Endothelial cell of umbilical vein (primary cell): ENCODE measurements at regions not wholly inside any gene's neighbourhood (a gene's known extent, or its start where the extent isn't known, plus 50 kb on each side); places are given as distances from the start of the nearest gene placed in this dataset.

Source experiments
- BruUV-seq: library from RNA; stranded (reverse); fragments of 400-500 nt; replicated peaks from 2 replicates; lab custom pipeline; 2021; lab: Mats Ljungman, UMichigan
- CTCF ChIA-PET: fragments of 300-600, 350-600 bp; sonication (Branson Sonifier 250); formaldehyde crosslinking; loops from one replicate; lab custom pipeline; 2021; ENCODE audit warnings: antibody characterized with exemption, inconsistent platforms; lab: Charles Lee
- POLR2A ChIA-PET: fragments of 300-600, 350-600 bp; sonication (Branson Sonifier 250); formaldehyde crosslinking; loops from one replicate; lab custom pipeline; 2021; ENCODE audit warnings: antibody characterized with exemption, inconsistent platforms; lab: Charles Lee
- DNase-seq: peaks from one replicate; pipeline ENCODE4 v3.0.0-alpha.2; 2011; ENCODE audit warnings: low read depth, low spot score
- FAIRE-seq: peaks from 2 replicates; lab custom pipeline; 2011; peaks lifted over from hg19 to GRCh38; lab: Jason Lieb, UNC
- H2AFZ ChIP-seq: 2 replicates; pipeline ENCODE4 v1.6.0; 2012; ENCODE audit warnings: low read depth, low read length, control low read depth, inconsistent platforms
- H3K27ac ChIP-seq: 2 replicates; pipeline ENCODE4 v1.5.1; 2011; ENCODE audit warnings: low read depth, mild to moderate bottlenecking, control low read depth, low read length, moderate library complexity; ENCODE audit not compliant: insufficient read depth
- H3K27me3 ChIP-seq, 2 experiments: 2 replicates each; pipeline versions ENCODE4 v1.6.0 to v1.6.1; 2011; ENCODE audit warnings: low read length in 2 of 2, mixed read lengths in 1 of 2; ENCODE audit not compliant: control insufficient read depth in 2 of 2, insufficient read depth in 2 of 2
- H3K36me3 ChIP-seq, 2 experiments: 2 replicates in 1 of 2; 3 replicates in 1 of 2; pipeline ENCODE4 v1.5.1; 2011; ENCODE audit warnings: low read length in 2 of 2, mild to moderate bottlenecking in 1 of 2, moderate library complexity in 1 of 2; ENCODE audit not compliant: control insufficient read depth in 2 of 2, insufficient read depth in 2 of 2; ENCODE audit errors: extremely low read depth in 1 of 2
- H3K4me1 ChIP-seq: 3 replicates; pipeline ENCODE4 v1.5.1; 2011; ENCODE audit warnings: mild to moderate bottlenecking, low read length; ENCODE audit not compliant: control insufficient read depth, insufficient read depth; ENCODE audit errors: extremely low read depth
- H3K4me2 ChIP-seq: 2 replicates; pipeline ENCODE4 v1.6.1; 2011; ENCODE audit warnings: low read length, control low read depth, mixed read lengths; ENCODE audit not compliant: insufficient read depth
- H3K4me3 ChIP-seq, 3 experiments: fragments of 200-600 bp in 1 of 3; sonication (generic), shearing (Covaris generic) in 1 of 3; replicated peaks in 1 of 3; 2 replicates each; pipeline ENCODE4 v1.5.1; 2011 to 2016; ENCODE audit warnings: control low read depth in 3 of 3, low read length in 3 of 3, mild to moderate bottlenecking in 2 of 3, inconsistent platforms in 1 of 3, low read depth in 1 of 3, moderate library complexity in 1 of 3; ENCODE audit not compliant: insufficient read depth in 1 of 3
- H3K79me2 ChIP-seq: 2 replicates; pipeline ENCODE4 v1.6.0; 2012; ENCODE audit warnings: low read length, inconsistent platforms; ENCODE audit not compliant: control insufficient read depth, insufficient read depth
- H3K9ac ChIP-seq: replicated peaks from 2 replicates; pipeline ENCODE3; 2011; ENCODE audit warnings: low read length, control low read depth; ENCODE audit not compliant: insufficient read depth; ENCODE audit errors: extremely low read depth
- H3K9me1 ChIP-seq: replicated peaks from 3 replicates; pipeline ENCODE4 v1.6.0; 2011; ENCODE audit warnings: mild to moderate bottlenecking, low read length; ENCODE audit not compliant: control insufficient read depth, insufficient read depth; ENCODE audit errors: extremely low read depth
- H3K9me3 ChIP-seq: replicated peaks from 2 replicates; pipeline ENCODE4 v1.5.1; 2012; ENCODE audit warnings: low read length, inconsistent platforms; ENCODE audit not compliant: control insufficient read depth, insufficient read depth
- H4K20me1 ChIP-seq: replicated peaks from 2 replicates; pipeline ENCODE3; 2011; ENCODE audit warnings: mild to moderate bottlenecking, low read length; ENCODE audit not compliant: control insufficient read depth, insufficient read depth; ENCODE audit errors: extremely low read depth
- CTCF ChIP-seq, 2 donors: IDR thresholded peaks; 1 replicate in 1 of 2; 2 replicates in 1 of 2; pipeline ENCODE4 v1.5.1; 2011; ENCODE audit warnings: low read length in 2 of 2, mild to moderate bottlenecking in 2 of 2, moderate library complexity in 2 of 2, control low read depth in 1 of 2, inconsistent platforms in 1 of 2, low read depth in 1 of 2; ENCODE audit not compliant: insufficient read depth in 1 of 2; ENCODE audit errors: extremely low read depth in 1 of 2
- FOS ChIP-seq: IDR thresholded peaks from 2 replicates; pipeline ENCODE4 v1.6.1; 2011; ENCODE audit warnings: mild to moderate bottlenecking, low read length, moderate library complexity, borderline replicate concordance; ENCODE audit not compliant: insufficient read depth
- GATA2 ChIP-seq: IDR thresholded peaks from 2 replicates; pipeline ENCODE4 v1.7.0; 2011; ENCODE audit warnings: low read depth, mild to moderate bottlenecking, moderate library complexity, mixed read lengths, low read length; ENCODE audit not compliant: insufficient read length, insufficient read depth
- JUN ChIP-seq: IDR thresholded peaks from 2 replicates; pipeline ENCODE4 v1.6.1; 2011; ENCODE audit warnings: borderline replicate concordance, low read depth; ENCODE audit not compliant: insufficient read length, insufficient read depth
- MAX ChIP-seq: IDR thresholded peaks from 2 replicates; pipeline ENCODE4 v1.6.1; 2011; ENCODE audit not compliant: insufficient read depth, insufficient read length
- MYC ChIP-seq: IDR thresholded peaks from one replicate; pipeline ENCODE4 v1.6.1; 2011; ENCODE audit warnings: mild to moderate bottlenecking, low read depth, low read length
- POLR2A ChIP-seq: IDR thresholded peaks from 2 replicates; pipeline ENCODE4 v1.6.1; 2012; ENCODE audit warnings: low read depth, mild to moderate bottlenecking, control low read depth, low read length
- POLR2AphosphoS5 ChIP-seq: IDR thresholded peaks from 2 replicates; pipeline ENCODE4 v1.6.1; 2012; ENCODE audit warnings: low read depth, mild to moderate bottlenecking, control low read depth, low read length, moderate library complexity; ENCODE audit not compliant: insufficient read depth
- dilution Hi-C: fragments of 300-500 bp; cut with MboI; formaldehyde crosslinking; loops from one replicate; pipeline ENCODE4 v1.15.0; 2019; ENCODE audit warnings: low sequenced_read_pairs; ENCODE audit not compliant: extremely low pct_ligation_motif_present
- intact Hi-C: fragments of 100-400 bp; cut with micrococcal nuclease; formaldehyde crosslinking; loops from one replicate; pipeline ENCODE4 v1.10.0; 2022

- Histone ChIP-seq H3K9me1 (no peaks in the 10 kb centered on the region), H3K4me3 (no peak overlapping the region), H3K9me3 (no peaks in the 10 kb centered on the region), H3K27me3 (no peaks in the 10 kb centered on the region), H3K9ac (no peak overlapping the region), H2AFZ (no peak overlapping the region), H3K36me3 (no peaks in the 10 kb centered on the region), H3K79me2 (no peaks in the 10 kb centered on the region), H3K4me2 (no peak overlapping the region), H3K4me1 (no peaks in the 10 kb centered on the region), H3K27ac (no peak overlapping the region), H4K20me1 (no peaks in the 10 kb centered on the region)
- DNase-seq (no peak), FAIRE-seq (no peak)
- intact Hi-C loops = no loop called here
- BruUV-seq = no TSS peak
- dilution Hi-C loops = no loop called here
- ChIA-PET POLR2A (no interaction called here), CTCF (no interaction called here)
- no peak for TF ChIP-seq JUN
- TF ChIP-seq MAX = no peak
- no peak for TF ChIP-seq CTCF (IDR thresholded peaks at IDR 0.05; ENCODE audit: extremely low read depth in 1 of 2, insufficient read depth in 1 of 2, low read depth in 1 of 2, low read length in 2 of 2)
- no peak for TF ChIP-seq POLR2AphosphoS5
- TF ChIP-seq POLR2A = no peak
- TF ChIP-seq FOS = no peak
- no peak for TF ChIP-seq MYC
- TF ChIP-seq GATA2 = no peak
Measured at GRCh38 chr5:43967165-43967564, 364.2 kb downstream of the NNT start.
